ENCODE measurements at regions not wholly inside any gene's neighbourhood (a gene's known extent, or its start where the extent isn't known, plus 50 kb on each side); places are given as distances from the start of the nearest gene placed in this dataset.

DNA sequence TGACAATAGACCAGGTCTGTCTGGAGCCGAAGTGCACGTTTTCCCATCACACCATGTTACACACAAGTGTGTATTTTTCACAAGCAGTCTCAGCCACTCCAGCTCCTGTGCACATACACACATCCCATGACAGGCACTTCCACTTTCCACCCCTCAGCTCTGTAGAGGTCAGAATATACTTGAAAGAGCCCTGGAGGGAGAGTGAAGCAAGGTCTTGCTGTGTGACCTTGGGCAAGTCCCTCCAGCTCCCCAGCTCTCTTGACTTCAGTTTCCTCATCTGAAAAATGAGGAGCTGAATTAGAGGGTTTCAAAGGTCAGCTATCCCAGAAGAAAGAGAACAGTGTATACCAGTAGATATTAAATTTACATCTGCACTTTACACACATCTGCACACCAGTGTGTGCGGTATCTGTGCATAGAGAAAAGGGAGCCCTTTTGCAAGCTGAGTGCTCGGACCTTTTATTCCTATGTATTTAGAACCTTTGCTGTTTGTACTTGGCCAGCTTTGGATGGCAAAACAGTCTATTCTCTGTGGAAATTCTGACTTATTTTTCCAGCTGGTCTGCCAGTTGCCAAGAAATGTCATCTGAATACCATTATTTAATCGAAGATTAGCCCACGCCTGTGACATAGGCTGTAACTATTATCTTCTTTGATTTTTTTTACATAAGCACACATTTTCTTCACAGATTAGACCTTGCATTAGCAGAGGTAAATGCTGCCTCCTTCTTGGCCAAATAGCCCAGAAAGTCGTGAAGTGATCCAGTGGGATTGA, 528.0 kb downstream of the BNC2 start:
- TF ChIP-seq ELK1 (CRISPR knock-in tag; IDR thresholded peaks at IDR 0.05), result no peak
- TF ChIP-seq NR4A1 (CRISPR knock-in tag; IDR thresholded peaks at IDR 0.05), result no peak
- no peak for TF ChIP-seq NR4A1 (tag; IDR thresholded peaks at IDR 0.05)
- TF ChIP-seq, protein P1, sequence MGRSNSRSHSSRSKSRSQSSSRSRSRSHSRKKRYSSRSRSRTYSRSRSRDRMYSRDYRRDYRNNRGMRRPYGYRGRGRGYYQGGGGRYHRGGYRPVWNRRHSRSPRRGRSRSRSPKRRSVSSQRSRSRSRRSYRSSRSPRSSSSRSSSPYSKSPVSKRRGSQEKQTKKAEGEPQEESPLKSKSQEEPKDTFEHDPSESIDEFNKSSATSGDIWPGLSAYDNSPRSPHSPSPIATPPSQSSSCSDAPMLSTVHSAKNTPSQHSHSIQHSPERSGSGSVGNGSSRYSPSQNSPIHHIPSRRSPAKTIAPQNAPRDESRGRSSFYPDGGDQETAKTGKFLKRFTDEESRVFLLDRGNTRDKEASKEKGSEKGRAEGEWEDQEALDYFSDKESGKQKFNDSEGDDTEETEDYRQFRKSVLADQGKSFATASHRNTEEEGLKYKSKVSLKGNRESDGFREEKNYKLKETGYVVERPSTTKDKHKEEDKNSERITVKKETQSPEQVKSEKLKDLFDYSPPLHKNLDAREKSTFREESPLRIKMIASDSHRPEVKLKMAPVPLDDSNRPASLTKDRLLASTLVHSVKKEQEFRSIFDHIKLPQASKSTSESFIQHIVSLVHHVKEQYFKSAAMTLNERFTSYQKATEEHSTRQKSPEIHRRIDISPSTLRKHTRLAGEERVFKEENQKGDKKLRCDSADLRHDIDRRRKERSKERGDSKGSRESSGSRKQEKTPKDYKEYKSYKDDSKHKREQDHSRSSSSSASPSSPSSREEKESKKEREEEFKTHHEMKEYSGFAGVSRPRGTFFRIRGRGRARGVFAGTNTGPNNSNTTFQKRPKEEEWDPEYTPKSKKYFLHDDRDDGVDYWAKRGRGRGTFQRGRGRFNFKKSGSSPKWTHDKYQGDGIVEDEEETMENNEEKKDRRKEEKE (IDR thresholded peaks at IDR 0.05; ENCODE audit: borderline replicate concordance in 1 of 2, control insufficient read depth in 1 of 2, low read depth in 2 of 2, low read length in 1 of 2), result no peak
- no peak for TF ChIP-seq POLR2A (conservative IDR thresholded peaks at IDR 0.05)
- TF ChIP-seq CEBPB (tag; IDR thresholded peaks at IDR 0.05), result no peak
- TF ChIP-seq RBM39 (optimal IDR thresholded peaks at IDR 0.05; ENCODE audit: low read depth, low read length), result no peak
- no peak for TF ChIP-seq RNF2 (IDR thresholded peaks at IDR 0.05)
- TF ChIP-seq HLTF (IDR thresholded peaks at IDR 0.05), result no peak
- no peak for TF ChIP-seq PRDM10 (IDR thresholded peaks at IDR 0.05; ENCODE audit: partially characterized antibody)
- TF ChIP-seq BRF2 (IDR thresholded peaks at IDR 0.05; ENCODE audit: borderline replicate concordance, insufficient read depth, insufficient read length), result no peak
- TF ChIP-seq ARHGAP35 (IDR thresholded peaks at IDR 0.05; ENCODE audit: partially characterized antibody), result no peak
- no peak for TF ChIP-seq SMARCC2 (IDR thresholded peaks at IDR 0.05; ENCODE audit: low read depth)

Measured in K562 (cell line).